Tibial artery (tissue), 4 donors: ENCODE measurements at regions not wholly inside any gene's neighbourhood (a gene's known extent, or its start where the extent isn't known, plus 50 kb on each side); places are given as distances from the start of the nearest gene placed in this dataset.
"Not testable (repeated sequence)": the region's sequence is repeated elsewhere in the genome, so short reads cannot be mapped to it uniquely, and the experiment has no call there.

Source experiments
- DNase-seq, 2 donors: peaks; one replicate each; pipeline ENCODE4 v3.0.0-alpha.2; 2019
- H3K27ac ChIP-seq, 2 donors: fragments of 200-600 bp; sonication (generic) in 1 of 2; 1 replicate in 1 of 2; 2 replicates in 1 of 2; pipeline ENCODE4 v1.5.1; 2018 to 2019; ENCODE audit warnings: mild to moderate bottlenecking in 1 of 2
- H3K27me3 ChIP-seq, 2 donors: fragments of 200-600 bp; sonication (generic) in 1 of 2; one replicate each; pipeline versions ENCODE4 v1.5.1 to v1.6.0; 2016 to 2019
- H3K36me3 ChIP-seq, 3 donors: fragments of 200-600 bp; sonication (generic) in 2 of 3; one replicate each; pipeline ENCODE4 v1.5.1; 2016 to 2019; ENCODE audit warnings: mild to moderate bottlenecking in 2 of 3
- H3K4me1 ChIP-seq, 4 donors: fragments of 200-600 bp; sonication (generic) in 2 of 4; 1 replicate in 3 of 4; 2 replicates in 1 of 4; pipeline ENCODE4 v1.5.1; 2016 to 2019
- H3K4me3 ChIP-seq, 2 donors: fragments of 200-600 bp; sonication (generic) in 1 of 2; 1 replicate in 1 of 2; 2 replicates in 1 of 2; pipeline ENCODE4 v1.5.1; 2018 to 2019; ENCODE audit warnings: mild to moderate bottlenecking in 2 of 2
- H3K9me3 ChIP-seq, 3 donors: fragments of 200-600 bp; sonication (generic) in 1 of 3; one replicate each; pipeline ENCODE4 v1.5.1; 2016 to 2019
- CTCF ChIP-seq, 2 experiments: fragments of 200-600 bp in 1 of 2; fragments of 450-650 bp in 1 of 2; IDR thresholded peaks; one replicate each; pipeline ENCODE4 v1.5.1; 2017 to 2019; ENCODE audit warnings: antibody characterized with exemption in 2 of 2, mild to moderate bottlenecking in 1 of 2, moderate library complexity in 1 of 2
- intact Hi-C: fragments of 100-400 bp; cut with DNase I; formaldehyde crosslinking; loops from one replicate; pipeline ENCODE4 v1.15.0; 2023; ENCODE audit warnings: low total_unique reads

- Histone ChIP-seq H3K27ac (no peak overlapping the region), H3K4me1 (no peaks in the 10 kb centered on the region), H3K4me3 (no peak overlapping the region), H3K27me3 (no peaks in the 10 kb centered on the region), H3K36me3 (no peaks in the 10 kb centered on the region), H3K9me3 (no peaks in the 10 kb centered on the region)
- intact Hi-C loops = no loop called here
- no peak for DNase-seq
- no peak for TF ChIP-seq CTCF (IDR thresholded peaks at IDR 0.05)
Observed at GRCh38 chr5:118068886-118069285, 919.5 kb downstream of the DTWD2 start.

- H3K36me3 ChIP-seq, H3K27me3 ChIP-seq, H3K27ac ChIP-seq, H3K4me1 ChIP-seq, H3K9me3 ChIP-seq, DNase-seq, H3K4me3 ChIP-seq, intact Hi-C loops: not testable (repeated sequence)
Observed at GRCh38 chr5:118063836-118064235, 924.5 kb downstream of the DTWD2 start.

GRCh38 chr5:118060833-118061232 is 927.5 kb downstream of the DTWD2 start:
- no peak for DNase-seq
- TF ChIP-seq CTCF (IDR thresholded peaks at IDR 0.05) = no peak
- no peaks in the 10 kb centered on the region for H3K4me1 ChIP-seq
- intact Hi-C loops = no loop called here
- no peaks in the 10 kb centered on the region for H3K27me3 ChIP-seq
- no peak overlapping the region for H3K27ac ChIP-seq
- H3K36me3 ChIP-seq = no peaks in the 10 kb centered on the region
- H3K9me3 ChIP-seq = no peaks in the 10 kb centered on the region
- no peak overlapping the region for H3K4me3 ChIP-seq

GRCh38 chr5:118052503-118052902 is 935.8 kb downstream of the DTWD2 start:
- H3K4me1 ChIP-seq = no peaks in the 10 kb centered on the region
- intact Hi-C loops = no loop called here
- H3K4me3 ChIP-seq = no peak overlapping the region
- peaks cover 0 to 4% (median 0%) of the 10 kb centered on the region in 3 donors for H3K9me3 ChIP-seq
- TF ChIP-seq CTCF (IDR thresholded peaks at IDR 0.05) = no peak
- DNase-seq = no peak
- H3K27me3 ChIP-seq = no peaks in the 10 kb centered on the region
- no peak overlapping the region for H3K27ac ChIP-seq
- H3K36me3 ChIP-seq = no peaks in the 10 kb centered on the region

GRCh38 chr5:118044169-118044568 is 944.2 kb downstream of the DTWD2 start:
- no peaks in the 10 kb centered on the region for H3K4me1 ChIP-seq
- no peak overlapping the region for H3K27ac ChIP-seq
- intact Hi-C loops = no loop called here
- no peaks in the 10 kb centered on the region for H3K36me3 ChIP-seq
- no peaks in the 10 kb centered on the region for H3K27me3 ChIP-seq
- DNase-seq = no peak
- peaks cover 0 to under 1% (median 0%) of the 10 kb centered on the region in 3 donors for H3K9me3 ChIP-seq
- no peak overlapping the region for H3K4me3 ChIP-seq
- no peak for TF ChIP-seq CTCF (IDR thresholded peaks at IDR 0.05)

GRCh38 chr5:118043531-118043930 is 944.8 kb downstream of the DTWD2 start:
- no peaks in the 10 kb centered on the region for H3K36me3 ChIP-seq
- no peaks in the 10 kb centered on the region for H3K4me1 ChIP-seq
- no peak overlapping the region for H3K4me3 ChIP-seq
- TF ChIP-seq CTCF (IDR thresholded peaks at IDR 0.05) = no peak
- no peaks in the 10 kb centered on the region for H3K9me3 ChIP-seq
- no peak for DNase-seq
- intact Hi-C loops = no loop called here
- H3K27ac ChIP-seq = no peak overlapping the region
- no peaks in the 10 kb centered on the region for H3K27me3 ChIP-seq
